H1 (cell line): ENCODE measurements at regions not wholly inside any gene's neighbourhood (a gene's known extent, or its start where the extent isn't known, plus 50 kb on each side); places are given as distances from the start of the nearest gene placed in this dataset.

Experiments
- CTCF ChIA-PET: fragments of 300-600 bp; sonication (Branson Sonifier 250); formaldehyde crosslinking; loops from one replicate; lab custom pipeline; 2021; ENCODE audit not compliant: partially characterized antibody; lab: Charles Lee
- POLR2A ChIA-PET: fragments of 300-600 bp; sonication (Branson Sonifier 250); formaldehyde crosslinking; loops from one replicate; lab custom pipeline; 2021; ENCODE audit warnings: inconsistent platforms; ENCODE audit not compliant: partially characterized antibody; lab: Charles Lee
- DNase-seq, 2 experiments: peaks; one replicate each; pipeline versions ENCODE4 v3.0.0 to v3.0.0-alpha.2; 2010 to 2022; ENCODE audit warnings: low spot score in 2 of 2, low read depth in 1 of 2, mixed read lengths in 1 of 2
- FAIRE-seq: peaks from 2 replicates; lab custom pipeline; 2011; peaks lifted over from hg19 to GRCh38; lab: Jason Lieb, UNC
- H2AFZ ChIP-seq: 2 replicates; pipeline ENCODE4 v1.8.1; 2012; ENCODE audit warnings: low read length, inconsistent platforms
- H2AK5ac ChIP-seq: 2 replicates; pipeline ENCODE4 v1.6.1; 2013; ENCODE audit warnings: low read depth, low read length
- H2BK120ac ChIP-seq: replicated peaks from 2 replicates; pipeline ENCODE3; 2013; ENCODE audit warnings: low read depth, low read length, inconsistent platforms
- H2BK12ac ChIP-seq: 2 replicates; pipeline ENCODE4 v1.6.1; 2013; ENCODE audit warnings: low read depth, low read length
- H2BK15ac ChIP-seq: 2 replicates; pipeline ENCODE4 v1.6.1; 2013; ENCODE audit warnings: low read length
- H2BK20ac ChIP-seq: 2 replicates; pipeline ENCODE4 v1.6.1; 2013; ENCODE audit warnings: low read length
- H2BK5ac ChIP-seq: 2 replicates; pipeline ENCODE4 v1.6.1; 2013; ENCODE audit warnings: low read depth, low read length
- H3K14ac ChIP-seq: 2 replicates; pipeline ENCODE4 v1.6.1; 2013; ENCODE audit warnings: inconsistent platforms; ENCODE audit not compliant: insufficient read length
- H3K18ac ChIP-seq: 2 replicates; pipeline ENCODE4 v1.6.1; 2013; ENCODE audit warnings: low read length; ENCODE audit errors: extremely low read depth
- H3K23ac ChIP-seq: 2 replicates; pipeline ENCODE4 v1.6.1; 2013; ENCODE audit warnings: inconsistent platforms; ENCODE audit not compliant: insufficient read length
- H3K23me2 ChIP-seq: 2 replicates; pipeline ENCODE4 v1.6.1; 2013; ENCODE audit warnings: low read depth, low read length
- H3K27ac ChIP-seq: 2 replicates; pipeline ENCODE4 v1.6.1; 2011; ENCODE audit warnings: low read depth, low read length, inconsistent platforms
- H3K27me3 ChIP-seq, 4 experiments: replicated peaks in 1 of 4; 1 replicate in 1 of 4; 2 replicates in 3 of 4; pipeline versions ENCODE4 v1.6.1 to v1.8.1; 2011 to 2013; ENCODE audit warnings: low read length in 3 of 4, mild to moderate bottlenecking in 3 of 4, inconsistent platforms in 2 of 4, mixed read lengths in 2 of 4, moderate library complexity in 1 of 4; ENCODE audit not compliant: control insufficient read depth in 3 of 4, insufficient read depth in 3 of 4; ENCODE audit errors: extremely low read depth in 1 of 4
- H3K36me3 ChIP-seq, 4 experiments: 2 replicates each; pipeline versions ENCODE4 v1.6.1 to v1.8.1; 2011 to 2013; ENCODE audit warnings: mild to moderate bottlenecking in 4 of 4, low read length in 3 of 4, moderate library complexity in 2 of 4, control low read depth in 1 of 4, inconsistent platforms in 1 of 4; ENCODE audit not compliant: insufficient read depth in 4 of 4, control insufficient read depth in 2 of 4
- H3K4ac ChIP-seq: replicated peaks from 2 replicates; pipeline ENCODE3; 2013; ENCODE audit warnings: low read length, low read depth, mixed read lengths, inconsistent platforms; ENCODE audit not compliant: insufficient read length
- H3K4me1 ChIP-seq, 4 experiments: replicated peaks in 1 of 4; 1 replicate in 1 of 4; 2 replicates in 3 of 4; pipeline versions ENCODE4 v1.6.1 to v1.8.1; 2011 to 2013; ENCODE audit warnings: low read length in 3 of 4, inconsistent platforms in 2 of 4, mixed read lengths in 1 of 4; ENCODE audit not compliant: insufficient read depth in 4 of 4, control insufficient read depth in 3 of 4
- H3K4me2 ChIP-seq, 2 experiments: 2 replicates each; pipeline versions ENCODE4 v1.6.1 to v1.8.1; 2011 to 2013; ENCODE audit warnings: low read depth in 2 of 2, low read length in 2 of 2, control low read depth in 1 of 2, inconsistent platforms in 1 of 2, mild to moderate bottlenecking in 1 of 2; ENCODE audit not compliant: insufficient read depth in 1 of 2
- H3K4me3 ChIP-seq, 4 experiments: fragments of 200-600, 300-600 bp in 1 of 4; sonication (generic), shearing (Covaris generic), sonication (Bioruptor Twin) in 1 of 4; 2 replicates each; pipeline versions ENCODE4 v1.5.1 to v1.8.1; 2011 to 2016; ENCODE audit warnings: low read length in 4 of 4, low read depth in 3 of 4, control low read depth in 2 of 4, inconsistent platforms in 2 of 4, mild to moderate bottlenecking in 2 of 4, mixed read lengths in 1 of 4, moderate library complexity in 1 of 4; ENCODE audit not compliant: insufficient read depth in 2 of 4; ENCODE audit errors: extremely low read depth in 1 of 4
- H3K56ac ChIP-seq: replicated peaks from 2 replicates; pipeline ENCODE3; 2013; ENCODE audit warnings: low read depth, mild to moderate bottlenecking, mixed read lengths, low read length, inconsistent platforms; ENCODE audit not compliant: insufficient read length
- H3K79me1 ChIP-seq: 2 replicates; pipeline ENCODE4 v1.6.1; 2013; ENCODE audit warnings: low read depth, low read length, control low read depth
- H3K79me2 ChIP-seq, 2 experiments: 2 replicates each; pipeline versions ENCODE4 v1.6.1 to v1.8.1; 2012 to 2013; ENCODE audit warnings: low read length in 2 of 2, mild to moderate bottlenecking in 2 of 2, inconsistent platforms in 1 of 2; ENCODE audit not compliant: insufficient read depth in 2 of 2, control insufficient read depth in 1 of 2
- H3K9ac ChIP-seq, 4 experiments: replicated peaks in 1 of 4; 1 replicate in 1 of 4; 2 replicates in 3 of 4; pipeline versions ENCODE4 v1.6.1 to v1.8.1; 2011 to 2013; ENCODE audit warnings: low read depth in 3 of 4, low read length in 3 of 4, control low read depth in 2 of 4, mild to moderate bottlenecking in 2 of 4, moderate library complexity in 2 of 4, inconsistent platforms in 1 of 4; ENCODE audit errors: extremely low read depth in 1 of 4
- H3K9me3 ChIP-seq, 2 experiments: 2 replicates each; pipeline versions ENCODE4 v1.6.1 to v1.8.1; 2012 to 2013; ENCODE audit warnings: mild to moderate bottlenecking in 2 of 2, moderate library complexity in 2 of 2, control low read depth in 1 of 2, inconsistent platforms in 1 of 2, low read depth in 1 of 2, low read length in 1 of 2, mixed read lengths in 1 of 2; ENCODE audit not compliant: insufficient read depth in 2 of 2
- H4K20me1 ChIP-seq, 2 experiments: replicated peaks in 1 of 2; 2 replicates each; pipeline versions ENCODE3 to v1.8.1; 2011 to 2013; ENCODE audit warnings: inconsistent platforms in 2 of 2, low read length in 2 of 2, mild to moderate bottlenecking in 1 of 2; ENCODE audit not compliant: insufficient read depth in 2 of 2, control insufficient read depth in 1 of 2
- H4K5ac ChIP-seq: 2 replicates; pipeline ENCODE4 v1.6.1; 2013; ENCODE audit warnings: low read length, low read depth, mixed read lengths, inconsistent platforms; ENCODE audit not compliant: insufficient read length
- H4K8ac ChIP-seq: 2 replicates; pipeline ENCODE4 v1.8.0; 2013; ENCODE audit warnings: mild to moderate bottlenecking, moderate library complexity, low read length, inconsistent platforms; ENCODE audit not compliant: insufficient read depth; ENCODE audit errors: extremely low read depth
- H4K91ac ChIP-seq: replicated peaks from 2 replicates; pipeline ENCODE3; 2013; ENCODE audit warnings: low read length, mixed read lengths, inconsistent platforms; ENCODE audit not compliant: insufficient read length
- BACH1 ChIP-seq: IDR thresholded peaks from 2 replicates; pipeline ENCODE4 v1.6.1; 2012; ENCODE audit warnings: low read length, improper control_type of control experiment
- HDAC2 ChIP-seq, 2 experiments: fragments of 300-600 bp in 1 of 2; sonication (generic) in 1 of 2; IDR thresholded peaks; 2 replicates each; pipeline ENCODE4 v1.6.1; 2011 to 2012; ENCODE audit warnings: low read depth in 2 of 2, low read length in 2 of 2, mild to moderate bottlenecking in 2 of 2, moderate library complexity in 2 of 2, borderline replicate concordance in 1 of 2, inconsistent platforms in 1 of 2
- POLR2AphosphoS5 ChIP-seq: IDR thresholded peaks from 2 replicates; pipeline ENCODE4 v1.6.1; 2011; ENCODE audit warnings: low read depth, low read length
- RBBP5 ChIP-seq: IDR thresholded peaks from 2 replicates; pipeline ENCODE4 v1.7.1; 2012; ENCODE audit warnings: low read depth, mild to moderate bottlenecking, inconsistent platforms, low read length, moderate library complexity, borderline replicate concordance
- RNF2 ChIP-seq: fragments of 200-900, 300-1000 bp; sonication (generic); IDR thresholded peaks from 2 replicates; pipeline ENCODE4 v1.7.1; 2016; ENCODE audit warnings: borderline replicate concordance, low read depth, mild to moderate bottlenecking, antibody characterized with exemption, low read length; ENCODE audit not compliant: poor library complexity, severe bottlenecking; ENCODE audit errors: missing control alignments
- SAP30 ChIP-seq: fragments of 300-600 bp; sonication (generic); IDR thresholded peaks from 2 replicates; pipeline ENCODE4 v1.7.1; 2012; ENCODE audit warnings: low read length, moderate library complexity, mild to moderate bottlenecking, inconsistent platforms; ENCODE audit not compliant: insufficient read depth, insufficient replicate concordance
- SIN3A ChIP-seq, 2 experiments: IDR thresholded peaks in 1 of 2; conservative IDR thresholded peaks in 1 of 2; 2 replicates each; pipeline ENCODE4 v1.6.1; 2011 to 2012; ENCODE audit warnings: low read length in 2 of 2, improper control_type of control experiment in 1 of 2, low read depth in 1 of 2, mild to moderate bottlenecking in 1 of 2
- SP1 ChIP-seq: IDR thresholded peaks from 2 replicates; pipeline ENCODE4 v1.6.1; 2011; ENCODE audit warnings: low read depth, low read length
- SRF ChIP-seq: IDR thresholded peaks from 2 replicates; pipeline ENCODE4 v1.6.1; 2011; ENCODE audit warnings: mild to moderate bottlenecking, low read depth, low read length, moderate library complexity
- TEAD4 ChIP-seq: IDR thresholded peaks from 2 replicates; pipeline ENCODE4 v1.6.1; 2012; ENCODE audit warnings: low read depth, low read length, inconsistent platforms, mixed read lengths
- WGBS, 2 experiments: shearing (Covaris generic) in 1 of 2; methylation state at CpG; one replicate each; pipeline versions ENCODE4 v1.1.6 to v1.1.7; 2013 to 2015; ENCODE audit warnings: low lambda C conversion rate in 2 of 2, mixed read lengths in 2 of 2, inconsistent platforms in 1 of 2, low coverage in 1 of 2, missing lambda C conversion rate in 1 of 2; ENCODE audit not compliant: insufficient replicate concordance in 2 of 2, insufficient coverage in 1 of 2, insufficient read length in 1 of 2; ENCODE audit errors: extremely low coverage in 1 of 2, missing lambda C conversion rate in 1 of 2; 5-methylcytosine and 5-hydroxymethylcytosine counted together
- TF ChIP-seq, protein P1 (sequence below): IDR thresholded peaks from 2 replicates; pipeline ENCODE4 v1.6.1; 2012; ENCODE audit warnings: low read length, inconsistent platforms

DNA sequence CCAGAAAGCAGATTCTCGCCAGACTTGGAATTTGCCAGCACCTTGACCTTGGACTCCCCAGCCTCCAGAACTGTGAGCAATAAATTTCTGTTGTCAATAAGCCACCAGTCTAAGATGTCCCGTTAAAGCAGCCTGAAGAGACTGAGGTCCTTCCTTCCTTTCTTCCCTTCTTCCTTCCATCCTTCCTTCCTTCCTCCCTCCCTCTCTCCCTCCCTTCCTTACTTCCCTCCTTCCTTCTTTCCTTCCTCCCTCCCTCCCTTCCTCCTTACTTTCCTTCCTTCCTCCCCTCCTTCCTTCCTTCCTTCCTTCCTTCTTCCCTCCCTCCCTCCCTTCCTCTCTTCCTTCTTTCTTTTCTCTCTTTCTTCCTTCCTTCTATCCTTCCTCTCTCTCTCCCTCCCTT, 66.4 kb downstream of the NPTX2 start:
- H3K4me1 ChIP-seq: no peaks in the 10 kb centered on the region
- no peaks in the 10 kb centered on the region for H3K79me1 ChIP-seq
- TF ChIP-seq, protein P1, sequence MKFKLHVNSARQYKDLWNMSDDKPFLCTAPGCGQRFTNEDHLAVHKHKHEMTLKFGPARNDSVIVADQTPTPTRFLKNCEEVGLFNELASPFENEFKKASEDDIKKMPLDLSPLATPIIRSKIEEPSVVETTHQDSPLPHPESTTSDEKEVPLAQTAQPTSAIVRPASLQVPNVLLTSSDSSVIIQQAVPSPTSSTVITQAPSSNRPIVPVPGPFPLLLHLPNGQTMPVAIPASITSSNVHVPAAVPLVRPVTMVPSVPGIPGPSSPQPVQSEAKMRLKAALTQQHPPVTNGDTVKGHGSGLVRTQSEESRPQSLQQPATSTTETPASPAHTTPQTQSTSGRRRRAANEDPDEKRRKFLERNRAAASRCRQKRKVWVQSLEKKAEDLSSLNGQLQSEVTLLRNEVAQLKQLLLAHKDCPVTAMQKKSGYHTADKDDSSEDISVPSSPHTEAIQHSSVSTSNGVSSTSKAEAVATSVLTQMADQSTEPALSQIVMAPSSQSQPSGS: no peak
- TF ChIP-seq RBBP5: no peak
- no peak for TF ChIP-seq BACH1
- TF ChIP-seq SIN3A (conservative IDR thresholded peaks at IDR 0.05 in 1 of 2, IDR thresholded peaks at IDR 0.05 in 1 of 2; ENCODE audit: low read depth in 1 of 2, low read length in 2 of 2): no peak
- no peak for TF ChIP-seq HDAC2 (IDR thresholded peaks at IDR 0.05; ENCODE audit: borderline replicate concordance in 1 of 2, low read depth in 2 of 2, low read length in 2 of 2)
- TF ChIP-seq RNF2: no peak
- no peak for TF ChIP-seq POLR2AphosphoS5
- TF ChIP-seq SP1: no peak
- TF ChIP-seq SRF: no peak
- no peak for TF ChIP-seq TEAD4
- TF ChIP-seq SAP30: no peak
- no peak for FAIRE-seq
- H3K79me2 ChIP-seq: no peaks in the 10 kb centered on the region
- H3K23ac ChIP-seq: no peak overlapping the region
- no peak overlapping the region for H3K4me2 ChIP-seq
- no peak overlapping the region for H3K4me3 ChIP-seq
- H3K36me3 ChIP-seq: no peaks in the 10 kb centered on the region; a peak in 1 of 8 replicates
- no peak overlapping the region for H2BK120ac ChIP-seq
- no peaks in the 10 kb centered on the region for H3K9me3 ChIP-seq
- no peak overlapping the region for H3K18ac ChIP-seq
- POLR2A ChIA-PET: no interaction called here
- 91% methylated on average over 2 of the region's 2 CpGs; no CpG with 5 or more reads in 1 of the 2 experiments for WGBS, 2 experiments
- no peak overlapping the region for H3K14ac ChIP-seq
- CTCF ChIA-PET: interaction anchor here (0.7 kb wide), 1 partner anchor 282 kb away, joined by 3 read pairs; no protein-coding TSS in a partner anchor
- H4K5ac ChIP-seq: no peak overlapping the region
- H4K20me1 ChIP-seq: no peaks in the 10 kb centered on the region
- no peak overlapping the region for H4K91ac ChIP-seq
- no peak overlapping the region for H4K8ac ChIP-seq
- no peak overlapping the region for H2BK5ac ChIP-seq
- DNase-seq: no peak
- H2BK20ac ChIP-seq: no peak overlapping the region
- no peak overlapping the region for H2AFZ ChIP-seq
- H3K9ac ChIP-seq: no peak overlapping the region
- no peak overlapping the region for H2BK12ac ChIP-seq
- H3K4ac ChIP-seq: no peak overlapping the region
- H2BK15ac ChIP-seq: no peak overlapping the region
- no peaks in the 10 kb centered on the region; a peak in 1 of 7 replicates for H3K27me3 ChIP-seq
- no peak overlapping the region for H2AK5ac ChIP-seq
- no peaks in the 10 kb centered on the region; the same call in 1 of the 2 replicates for H3K23me2 ChIP-seq
- H3K27ac ChIP-seq: no peak overlapping the region
- H3K56ac ChIP-seq: no peak overlapping the region
